ENCODE measurements at regions not wholly inside any gene's neighbourhood (a gene's known extent, or its start where the extent isn't known, plus 50 kb on each side); places are given as distances from the start of the nearest gene placed in this dataset.
"Not testable (repeated sequence)": the region's sequence is repeated elsewhere in the genome, so short reads cannot be mapped to it uniquely, and the experiment has no call there.

GRCh38 chr5:56729488-56729887 lies 85.9 kb upstream of the MAP3K1 start:
- no peaks in the 10 kb centered on the region for H3K27me3 Mint-ChIP-seq
- Histone ChIP-seq H3K27ac (ENCODE audit: insufficient read depth, low read length, poor library complexity, severe bottlenecking) (no peak overlapping the region), H3K36me3 (ENCODE audit: control insufficient read depth, insufficient read depth, low read length) (no peaks in the 10 kb centered on the region), H3K27me3 (ENCODE audit: control insufficient read depth, insufficient read depth, low read length) (no peaks in the 10 kb centered on the region), H3K4me3 (ENCODE audit: low read depth, low read length) (no peak overlapping the region), H3K9me3 (ENCODE audit: control insufficient read depth in 2 of 2, low read length in 2 of 2) (no peaks in the 10 kb centered on the region), H3K4me1 (ENCODE audit: control insufficient read depth, insufficient read depth, low read length, poor library complexity, severe bottlenecking) (peaks cover 18% of the 10 kb centered on the region)
- H3K9me3 Mint-ChIP-seq, result peaks cover 0 to 3% (median 1%) of the 10 kb centered on the region in 7 donors
- peak overlapping the region in 1 of 3 donors; percentile 26 for H3K27ac Mint-ChIP-seq
- H3K36me3 Mint-ChIP-seq, result peaks cover 3% of the 10 kb centered on the region
- DNase-seq, result no peak
- H3K4me1 Mint-ChIP-seq, result peaks cover 5 to 52% (median 39%) of the 10 kb centered on the region in 4 donors
- no peak overlapping the region for H3K4me3 Mint-ChIP-seq
- peak; percentile 28 to 31 for ATAC-seq (ENCODE audit: low read depth in 2 of 2)

- Mint-ChIP-seq H3K27me3 (no peaks in the 10 kb centered on the region), H3K27ac (no peak overlapping the region), H3K4me1 (peaks cover 8 to 37% (median 19%) of the 10 kb centered on the region in 4 donors), H3K36me3 (no peaks in the 10 kb centered on the region), H3K4me3 (no peak overlapping the region), H3K9me3 (peaks cover 0 to 3% (median 0%) of the 10 kb centered on the region in 7 donors)
- H3K27me3 ChIP-seq (ENCODE audit: control insufficient read depth, insufficient read depth, low read length), result no peaks in the 10 kb centered on the region
- H3K36me3 ChIP-seq (ENCODE audit: control insufficient read depth, insufficient read depth, low read length), result no peaks in the 10 kb centered on the region
- H3K4me1 ChIP-seq (ENCODE audit: control insufficient read depth, insufficient read depth, low read length, poor library complexity, severe bottlenecking), result peaks cover 3% of the 10 kb centered on the region
- no peaks in the 10 kb centered on the region for H3K9me3 ChIP-seq (ENCODE audit: control insufficient read depth in 2 of 2, low read length in 2 of 2)
- H3K27ac ChIP-seq (ENCODE audit: insufficient read depth, low read length, poor library complexity, severe bottlenecking), result no peak overlapping the region
- ATAC-seq (ENCODE audit: low read depth in 2 of 2) (no peak), DNase-seq (no peak)
- H3K4me3 ChIP-seq (ENCODE audit: low read depth, low read length), result no peak overlapping the region
These were observed 89.5 kb upstream of the MAP3K1 start for GRCh38 chr5:56725711-56726411.

GRCh38 chr5:56724857-56725256 lies 90.5 kb upstream of the MAP3K1 start:
- H3K27me3 ChIP-seq (ENCODE audit: control insufficient read depth, insufficient read depth, low read length); H3K9me3 ChIP-seq (ENCODE audit: control insufficient read depth in 2 of 2, low read length in 2 of 2); H3K27ac Mint-ChIP-seq; H3K4me1 ChIP-seq (ENCODE audit: control insufficient read depth, insufficient read depth, low read length, poor library complexity, severe bottlenecking); H3K27ac ChIP-seq (ENCODE audit: insufficient read depth, low read length, poor library complexity, severe bottlenecking); H3K27me3 Mint-ChIP-seq; H3K9me3 Mint-ChIP-seq; H3K36me3 Mint-ChIP-seq; H3K36me3 ChIP-seq (ENCODE audit: control insufficient read depth, insufficient read depth, low read length); H3K4me3 ChIP-seq (ENCODE audit: low read depth, low read length); DNase-seq; H3K4me3 Mint-ChIP-seq; ATAC-seq (ENCODE audit: low read depth in 2 of 2): not testable (repeated sequence)
- peaks cover 12 to 39% (median 19%) of the 10 kb centered on the region in 4 donors for H3K4me1 Mint-ChIP-seq

- H3K27me3 ChIP-seq (ENCODE audit: control insufficient read depth, insufficient read depth, low read length), result peaks cover 2% of the 10 kb centered on the region
- H3K36me3 Mint-ChIP-seq, result no peaks in the 10 kb centered on the region
- H3K27ac Mint-ChIP-seq, result no peak overlapping the region
- H3K27me3 Mint-ChIP-seq, result peaks cover 7% of the 10 kb centered on the region
- no peaks in the 10 kb centered on the region for H3K36me3 ChIP-seq (ENCODE audit: control insufficient read depth, insufficient read depth, low read length)
- DNase-seq, result no peak
- no peak overlapping the region for H3K4me3 ChIP-seq (ENCODE audit: low read depth, low read length)
- peak overlapping the region in 1 of 4 donors; percentile 49 for H3K4me3 Mint-ChIP-seq
- no peak overlapping the region for H3K27ac ChIP-seq (ENCODE audit: insufficient read depth, low read length, poor library complexity, severe bottlenecking)
- H3K4me1 ChIP-seq (ENCODE audit: control insufficient read depth, insufficient read depth, low read length, poor library complexity, severe bottlenecking), result no peaks in the 10 kb centered on the region
- peaks cover 12 to 24% (median 13%) of the 10 kb centered on the region in 4 donors for H3K4me1 Mint-ChIP-seq
- no peaks in the 10 kb centered on the region for H3K9me3 ChIP-seq (ENCODE audit: control insufficient read depth in 2 of 2, low read length in 2 of 2)
- H3K9me3 Mint-ChIP-seq, result peaks cover 0 to 3% (median 0%) of the 10 kb centered on the region in 7 donors
- ATAC-seq (ENCODE audit: low read depth in 2 of 2), result no peak
These were observed 93.0 kb upstream of the MAP3K1 start for GRCh38 chr5:56722317-56722716.

- Mint-ChIP-seq H3K4me3 (no peak overlapping the region), H3K4me1 (peaks cover 4 to 23% (median 18%) of the 10 kb centered on the region in 4 donors)
- ATAC-seq (ENCODE audit: low read depth in 2 of 2), result no peak
These were observed 97.9 kb upstream of the MAP3K1 start for GRCh38 chr5:56717253-56717987.

GRCh38 chr5:56715986-56716385 lies 99.4 kb upstream of the MAP3K1 start:
- Histone ChIP-seq H3K36me3 (ENCODE audit: control insufficient read depth, insufficient read depth, low read length) (no peaks in the 10 kb centered on the region), H3K4me3 (ENCODE audit: low read depth, low read length) (no peak overlapping the region), H3K27me3 (ENCODE audit: control insufficient read depth, insufficient read depth, low read length) (peaks cover 2% of the 10 kb centered on the region), H3K27ac (ENCODE audit: insufficient read depth, low read length, poor library complexity, severe bottlenecking) (no peak overlapping the region), H3K4me1 (ENCODE audit: control insufficient read depth, insufficient read depth, low read length, poor library complexity, severe bottlenecking) (peaks cover 3% of the 10 kb centered on the region), H3K9me3 (ENCODE audit: control insufficient read depth in 2 of 2, low read length in 2 of 2) (no peaks in the 10 kb centered on the region)
- H3K9me3 Mint-ChIP-seq, result no peaks in the 10 kb centered on the region
- no peak for DNase-seq
- ATAC-seq (ENCODE audit: low read depth in 2 of 2), result no peak
- no peak overlapping the region for H3K27ac Mint-ChIP-seq
- H3K36me3 Mint-ChIP-seq, result no peaks in the 10 kb centered on the region
- no peak overlapping the region for H3K4me3 Mint-ChIP-seq
- peaks cover 12% of the 10 kb centered on the region for H3K27me3 Mint-ChIP-seq
- H3K4me1 Mint-ChIP-seq, result peaks cover 9 to 34% (median 21%) of the 10 kb centered on the region in 4 donors

More at GRCh38 chr5:56717253-56717987, 97.9 kb upstream of the MAP3K1 start:
- no peaks in the 10 kb centered on the region for H3K36me3 ChIP-seq (ENCODE audit: control insufficient read depth, insufficient read depth, low read length)
- Mint-ChIP-seq H3K36me3 (no peaks in the 10 kb centered on the region), H3K27ac (peak overlapping the region in 1 of 3 donors; percentile 15), H3K9me3 (no peaks in the 10 kb centered on the region), H3K27me3 (peaks cover 12% of the 10 kb centered on the region)
- H3K9me3 ChIP-seq (ENCODE audit: control insufficient read depth in 2 of 2, low read length in 2 of 2), result no peaks in the 10 kb centered on the region
- no peak overlapping the region for H3K4me3 ChIP-seq (ENCODE audit: low read depth, low read length)
- no peak overlapping the region for H3K27ac ChIP-seq (ENCODE audit: insufficient read depth, low read length, poor library complexity, severe bottlenecking)
- H3K27me3 ChIP-seq (ENCODE audit: control insufficient read depth, insufficient read depth, low read length), result peaks cover 2% of the 10 kb centered on the region
- no peaks in the 10 kb centered on the region for H3K4me1 ChIP-seq (ENCODE audit: control insufficient read depth, insufficient read depth, low read length, poor library complexity, severe bottlenecking)
- DNase-seq, result no peak

- peaks cover 5% of the 10 kb centered on the region for H3K27me3 Mint-ChIP-seq
- ATAC-seq (ENCODE audit: low read depth in 2 of 2) (no peak), DNase-seq (no peak)
- no peak overlapping the region for H3K4me3 Mint-ChIP-seq
- Histone ChIP-seq H3K27ac (ENCODE audit: insufficient read depth, low read length, poor library complexity, severe bottlenecking) (no peak overlapping the region), H3K4me3 (ENCODE audit: low read depth, low read length) (no peak overlapping the region), H3K9me3 (ENCODE audit: control insufficient read depth in 2 of 2, low read length in 2 of 2) (no peaks in the 10 kb centered on the region), H3K27me3 (ENCODE audit: control insufficient read depth, insufficient read depth, low read length) (peaks cover 2% of the 10 kb centered on the region), H3K36me3 (ENCODE audit: control insufficient read depth, insufficient read depth, low read length) (no peaks in the 10 kb centered on the region), H3K4me1 (ENCODE audit: control insufficient read depth, insufficient read depth, low read length, poor library complexity, severe bottlenecking) (peaks cover 8% of the 10 kb centered on the region)
- peak overlapping the region in 1 of 3 donors; percentile 13 for H3K27ac Mint-ChIP-seq
- no peaks in the 10 kb centered on the region for H3K36me3 Mint-ChIP-seq
- H3K9me3 Mint-ChIP-seq, result peaks cover 0 to 9% (median 0%) of the 10 kb centered on the region in 7 donors
- peaks cover 10 to 49% (median 28%) of the 10 kb centered on the region in 4 donors for H3K4me1 Mint-ChIP-seq
These were observed 102.3 kb upstream of the MAP3K1 start for GRCh38 chr5:56712895-56713591.

Measured in CD4-positive, CD25-positive, alpha-beta regulatory T cell (primary cell).